ENCODE measurements at regions not wholly inside any gene's neighbourhood (a gene's known extent, or its start where the extent isn't known, plus 50 kb on each side); places are given as distances from the start of the nearest gene placed in this dataset.

- Histone ChIP-seq H3K4me1 (ENCODE audit: control insufficient read depth, insufficient read depth, low read length) (no peaks in the 10 kb centered on the region), H3K9me3 (ENCODE audit: control insufficient read depth, insufficient read depth, low read depth, low read length) (no peaks in the 10 kb centered on the region), H3K4me3 (ENCODE audit: low read depth, low read length) (no peak overlapping the region), H3K27ac (ENCODE audit: extremely low read depth, low read depth, low read length) (no peak overlapping the region), H3K36me3 (ENCODE audit: control insufficient read depth in 2 of 2, insufficient read depth in 1 of 2, low read length in 2 of 2) (no peaks in the 10 kb centered on the region)
- TF ChIP-seq KLF17 (tag by site-specific recombination; IDR thresholded peaks at IDR 0.05) (no peak), ZNF18 (tag by site-specific recombination; IDR thresholded peaks at IDR 0.05) (no peak), ZNF10 (tag by site-specific recombination; IDR thresholded peaks at IDR 0.05) (no peak), ZNF473 (tag by site-specific recombination; IDR thresholded peaks at IDR 0.05) (no peak), ZNF530 (tag by site-specific recombination; IDR thresholded peaks at IDR 0.05; ENCODE audit: low read depth) (no peak), ZNF146 (tag by site-specific recombination; IDR thresholded peaks at IDR 0.05) (no peak), ZNF510 (tag by site-specific recombination; IDR thresholded peaks at IDR 0.05; ENCODE audit: insufficient replicate concordance) (no peak), SP2 (tag by site-specific recombination; IDR thresholded peaks at IDR 0.05) (no peak), GLIS2 (tag by site-specific recombination; IDR thresholded peaks at IDR 0.05) (no peak), ZNF830 (tag by site-specific recombination; IDR thresholded peaks at IDR 0.05; ENCODE audit: low read depth) (no peak), ZNF221 (tag by site-specific recombination; IDR thresholded peaks at IDR 0.05; ENCODE audit: borderline replicate concordance) (no peak), SCRT1 (tag by site-specific recombination; IDR thresholded peaks at IDR 0.05; ENCODE audit: borderline replicate concordance) (no peak), ZNF610 (tag by site-specific recombination; IDR thresholded peaks at IDR 0.05; ENCODE audit: borderline replicate concordance) (no peak)
- ChIA-PET POLR2A (no interaction called here), CTCF (interaction anchor here (1.4 kb wide), 1 partner anchor 258 kb away, joined by 4 read pairs; no protein-coding TSS in a partner anchor)
Observed at GRCh38 chr10:30256084-30256483, 93.0 kb downstream of the MTPAP start.

GRCh38 chr10:30254926-30255325 is 94.2 kb downstream of the MTPAP start:
- CTCF ChIA-PET: interaction anchor here (1.4 kb wide), 1 partner anchor 257 kb away, joined by 4 read pairs; no protein-coding TSS in a partner anchor
- TF ChIP-seq ZXDB (tag by site-specific recombination; IDR thresholded peaks at IDR 0.05) (no peak), ZNF521 (tag by site-specific recombination; IDR thresholded peaks at IDR 0.05) (no peak), ZNF19 (tag by site-specific recombination; IDR thresholded peaks at IDR 0.05; ENCODE audit: low read depth) (no peak), ZNF433 (tag by site-specific recombination; IDR thresholded peaks at IDR 0.05; ENCODE audit: low read depth) (no peak), ZBTB20 (tag by site-specific recombination; IDR thresholded peaks at IDR 0.05) (no peak), ZNF747 (tag by site-specific recombination; IDR thresholded peaks at IDR 0.05) (no peak), ZNF558 (tag by site-specific recombination; IDR thresholded peaks at IDR 0.05) (no peak), ZNF776 (tag by site-specific recombination; IDR thresholded peaks at IDR 0.05; ENCODE audit: borderline replicate concordance) (no peak), ZNF518A (tag by site-specific recombination; conservative IDR thresholded peaks at IDR 0.05; ENCODE audit: low read depth) (no peak), ZNF692 (tag by site-specific recombination; IDR thresholded peaks at IDR 0.05) (no peak)
- H3K4me1 ChIP-seq (ENCODE audit: control insufficient read depth, insufficient read depth, low read length): no peaks in the 10 kb centered on the region
- no peak overlapping the region for H3K4me3 ChIP-seq (ENCODE audit: low read depth, low read length)
- no peaks in the 10 kb centered on the region for H3K36me3 ChIP-seq (ENCODE audit: control insufficient read depth in 2 of 2, insufficient read depth in 1 of 2, low read length in 2 of 2)
- no peaks in the 10 kb centered on the region for H3K9me3 ChIP-seq (ENCODE audit: control insufficient read depth, insufficient read depth, low read depth, low read length)
- POLR2A ChIA-PET: no interaction called here
- no peak overlapping the region for H3K27ac ChIP-seq (ENCODE audit: extremely low read depth, low read depth, low read length)

Data from HEK293 (cell line).